Skeletal muscle satellite cell (primary cell): ENCODE measurements at regions not wholly inside any gene's neighbourhood (a gene's known extent, or its start where the extent isn't known, plus 50 kb on each side); places are given as distances from the start of the nearest gene placed in this dataset.
A peak's percentile ranks its signal among the peaks of the same experiment; 100 is the strongest.

Experiments used
- H3K27me3 ChIP-seq: 2 replicates; pipeline ENCODE4 v1.7.0; 2013; ENCODE audit warnings: low read length; ENCODE audit not compliant: control insufficient read depth, insufficient read depth
- H3K36me3 ChIP-seq: 2 replicates; pipeline ENCODE4 v1.7.0; 2013; ENCODE audit warnings: mild to moderate bottlenecking, control low read depth, low read length; ENCODE audit not compliant: insufficient read depth
- H3K4me1 ChIP-seq: 2 replicates; pipeline ENCODE4 v1.7.0; 2013; ENCODE audit warnings: low read length; ENCODE audit not compliant: control insufficient read depth, insufficient read depth
- H3K4me2 ChIP-seq: 2 replicates; pipeline ENCODE4 v1.7.0; 2013; ENCODE audit warnings: mild to moderate bottlenecking, low read length
- H3K4me3 ChIP-seq: 2 replicates; pipeline ENCODE4 v1.7.0; 2013; ENCODE audit warnings: low read length
- H3K9ac ChIP-seq: 2 replicates; pipeline ENCODE4 v1.7.0; 2013; ENCODE audit warnings: mild to moderate bottlenecking, low read depth, low read length, moderate library complexity
- H3K9me3 ChIP-seq: replicated peaks from 2 replicates; pipeline ENCODE4 v1.7.0; 2013; ENCODE audit warnings: mild to moderate bottlenecking, control low read depth, low read length

DNA sequence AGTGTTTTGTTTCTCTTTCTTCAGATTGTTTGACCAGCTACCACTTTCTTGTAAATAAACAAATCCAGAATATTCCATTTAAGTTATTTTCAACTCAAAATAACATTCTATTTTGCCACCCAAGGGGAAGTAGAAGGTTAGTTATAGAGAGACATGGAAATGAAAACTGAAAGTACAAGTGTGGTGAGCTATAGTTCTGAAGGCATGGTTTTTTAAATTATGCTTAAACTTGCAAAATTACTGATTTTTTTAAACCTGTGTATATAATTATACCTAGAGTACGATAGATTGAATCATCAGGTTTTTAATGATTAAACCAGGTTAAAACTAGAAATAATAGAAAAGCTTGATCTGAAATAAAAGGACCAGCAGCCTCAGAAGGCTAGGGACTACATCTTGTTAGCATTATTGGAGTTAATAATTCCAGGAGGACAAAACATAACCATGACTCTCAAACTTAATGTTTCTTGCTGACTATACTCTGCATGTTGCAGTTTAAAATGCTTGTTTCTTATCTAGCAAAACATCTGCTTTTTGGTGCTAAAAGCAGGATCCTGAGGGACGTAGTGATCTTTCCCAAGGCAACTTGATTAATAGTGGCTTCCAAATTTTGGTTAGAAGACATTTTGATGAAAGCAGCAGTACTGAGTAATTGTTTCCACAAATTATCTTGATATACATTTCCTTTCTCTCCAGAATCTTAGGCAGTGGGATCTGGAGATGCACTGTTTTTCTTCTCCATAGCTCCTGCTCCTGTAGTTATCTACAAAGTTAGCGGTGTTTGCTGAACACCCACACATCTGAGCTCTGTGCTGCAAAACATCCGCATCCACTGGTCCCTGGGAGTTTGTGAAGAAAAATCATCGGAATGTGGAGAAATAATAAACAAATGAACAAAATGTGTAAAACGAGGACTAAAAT is 327.2 kb upstream of the PKDCC start:
- H3K4me3 ChIP-seq, result peak overlapping the region; percentile 29
- H3K4me2 ChIP-seq, result peak overlapping the region; percentile 55
- H3K27me3 ChIP-seq, result no peaks in the 10 kb centered on the region
- H3K4me1 ChIP-seq, result peaks cover 23% of the 10 kb centered on the region
- no peaks in the 10 kb centered on the region for H3K36me3 ChIP-seq
- H3K9me3 ChIP-seq, result no peaks in the 10 kb centered on the region
- H3K9ac ChIP-seq, result no peak overlapping the region

DNA sequence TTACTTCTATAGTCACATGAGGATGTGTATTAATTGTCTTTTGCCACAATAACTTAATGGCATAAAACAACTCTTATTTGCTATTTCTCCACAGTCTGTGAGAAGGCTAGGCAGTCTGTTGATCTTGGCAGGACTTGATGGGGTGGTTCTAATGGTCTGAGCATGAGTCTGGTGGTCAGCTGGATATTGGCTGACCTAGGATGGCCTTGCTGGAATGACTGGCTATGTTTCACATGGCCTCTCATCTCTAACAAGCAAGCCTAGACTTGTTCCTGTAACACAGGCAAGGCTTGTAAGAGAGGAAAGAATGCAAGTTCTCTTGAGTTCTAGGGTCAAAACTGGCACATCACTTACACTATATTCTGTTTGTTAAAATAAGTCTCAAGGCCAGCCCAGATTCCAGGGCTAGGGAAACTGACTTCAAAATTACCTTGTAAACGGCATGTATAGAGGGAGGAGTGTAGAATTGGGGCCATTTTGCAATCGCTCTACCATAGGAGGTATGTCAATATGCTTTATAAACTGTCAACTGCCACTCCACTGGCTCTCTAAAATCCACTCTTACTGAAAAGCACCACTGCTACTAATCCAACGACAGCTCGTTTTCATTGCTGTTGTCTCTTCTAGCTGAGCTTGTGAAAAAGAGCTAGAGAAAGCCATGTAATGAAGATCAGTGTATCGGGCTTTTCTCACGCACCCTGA is 325.0 kb upstream of the PKDCC start:
- Histone ChIP-seq H3K4me1 (peaks cover 23% of the 10 kb centered on the region), H3K4me2 (peak overlapping the region; percentile 2), H3K9ac (peak overlapping the region; percentile 1), H3K36me3 (no peaks in the 10 kb centered on the region), H3K9me3 (no peaks in the 10 kb centered on the region), H3K4me3 (peak overlapping the region; percentile 2), H3K27me3 (no peaks in the 10 kb centered on the region)

DNA sequence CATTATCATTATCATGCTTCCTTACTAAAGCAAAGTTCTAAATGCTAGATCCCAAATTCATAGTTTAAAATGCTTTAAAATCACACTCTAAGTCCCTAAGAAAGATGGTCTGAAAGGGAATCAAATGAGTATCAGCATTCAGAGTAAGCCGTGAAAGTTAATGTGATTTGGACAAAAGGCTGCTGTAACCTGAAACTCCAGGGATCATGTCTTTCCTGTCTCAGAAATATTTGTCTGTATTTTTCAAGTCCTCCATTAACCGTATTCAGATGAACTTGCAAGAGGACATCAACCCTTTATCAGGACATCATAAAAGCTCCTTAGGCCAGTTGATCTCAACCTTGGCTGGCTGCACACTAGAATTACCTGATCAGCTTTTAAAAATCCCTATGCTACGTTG is 324.3 kb upstream of the PKDCC start:
- H3K4me2 ChIP-seq, result no peak overlapping the region
- no peak overlapping the region for H3K9ac ChIP-seq
- H3K36me3 ChIP-seq, result no peaks in the 10 kb centered on the region
- H3K4me3 ChIP-seq, result no peak overlapping the region
- H3K27me3 ChIP-seq, result no peaks in the 10 kb centered on the region
- H3K4me1 ChIP-seq, result peaks cover 23% of the 10 kb centered on the region
- no peaks in the 10 kb centered on the region for H3K9me3 ChIP-seq

DNA sequence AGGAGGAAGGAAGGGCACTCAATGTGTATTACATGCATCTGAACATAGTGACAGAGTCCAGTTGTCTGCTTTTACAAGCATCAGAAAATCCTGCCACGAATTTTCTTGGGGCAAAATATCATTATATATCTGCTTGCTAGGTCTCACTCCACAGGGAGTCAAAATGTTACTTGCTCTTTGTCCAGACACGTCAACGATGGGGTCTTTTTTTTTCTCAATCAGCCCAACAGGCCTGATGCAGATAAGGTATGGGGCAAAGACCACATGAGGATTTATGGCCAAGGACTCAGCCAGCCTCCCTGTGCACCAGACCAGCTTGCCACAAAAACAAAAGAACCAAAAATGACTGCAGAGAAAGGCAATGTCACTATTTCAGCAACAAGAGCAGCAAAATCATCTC is 323.4 kb upstream of the PKDCC start:
- H3K27me3 ChIP-seq, result no peaks in the 10 kb centered on the region

GRCh38 chr2:41725901-41726300 is 321.9 kb upstream of the PKDCC start:
- Histone ChIP-seq H3K4me2 (no peak overlapping the region), H3K4me3 (no peak overlapping the region), H3K4me1 (peaks cover 20% of the 10 kb centered on the region), H3K27me3 (no peaks in the 10 kb centered on the region), H3K9me3 (no peaks in the 10 kb centered on the region), H3K36me3 (no peaks in the 10 kb centered on the region), H3K9ac (no peak overlapping the region)

More for the DNA sequence above, 323.4 kb upstream of the PKDCC start:
- Histone ChIP-seq H3K4me1 (peaks cover 23% of the 10 kb centered on the region), H3K9me3 (no peaks in the 10 kb centered on the region), H3K9ac (no peak overlapping the region), H3K4me3 (no peak overlapping the region), H3K36me3 (no peaks in the 10 kb centered on the region), H3K4me2 (no peak overlapping the region)

DNA sequence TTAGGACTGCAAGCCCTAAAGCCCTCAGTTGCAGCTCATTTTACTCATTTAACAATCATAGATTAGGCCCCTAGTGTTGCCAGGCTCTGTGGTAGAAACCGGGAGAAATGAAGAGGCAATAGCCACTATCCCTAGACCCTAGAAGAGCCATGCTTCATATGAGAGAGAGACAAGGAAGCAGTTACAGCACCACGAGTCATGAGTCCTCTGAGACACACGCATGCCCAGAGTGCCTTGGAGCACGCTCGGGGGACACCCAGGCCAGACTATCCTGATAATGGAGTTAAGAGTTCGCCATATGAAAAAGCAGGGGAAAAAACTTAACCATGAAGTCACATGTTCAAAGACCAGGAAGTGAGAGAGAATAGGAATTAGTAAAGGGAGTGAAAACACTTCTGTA is 321.5 kb upstream of the PKDCC start:
- peaks cover 19% of the 10 kb centered on the region for H3K4me1 ChIP-seq
- no peaks in the 10 kb centered on the region for H3K9me3 ChIP-seq
- no peak overlapping the region for H3K9ac ChIP-seq
- no peaks in the 10 kb centered on the region for H3K27me3 ChIP-seq
- H3K4me2 ChIP-seq, result no peak overlapping the region
- no peaks in the 10 kb centered on the region for H3K36me3 ChIP-seq
- no peak overlapping the region for H3K4me3 ChIP-seq

GRCh38 chr2:41727152-41727551 is 320.7 kb upstream of the PKDCC start:
- Histone ChIP-seq H3K9me3 (no peaks in the 10 kb centered on the region), H3K9ac (no peak overlapping the region), H3K27me3 (no peaks in the 10 kb centered on the region), H3K4me1 (peaks cover 17% of the 10 kb centered on the region), H3K4me2 (no peak overlapping the region), H3K4me3 (no peak overlapping the region), H3K36me3 (no peaks in the 10 kb centered on the region)

- Histone ChIP-seq H3K4me1 (peaks cover 11% of the 10 kb centered on the region), H3K36me3 (no peaks in the 10 kb centered on the region), H3K4me2 (no peak overlapping the region), H3K27me3 (no peaks in the 10 kb centered on the region), H3K9ac (no peak overlapping the region), H3K9me3 (no peaks in the 10 kb centered on the region), H3K4me3 (no peak overlapping the region)
These were observed 320.1 kb upstream of the PKDCC start for GRCh38 chr2:41727711-41728110.

DNA sequence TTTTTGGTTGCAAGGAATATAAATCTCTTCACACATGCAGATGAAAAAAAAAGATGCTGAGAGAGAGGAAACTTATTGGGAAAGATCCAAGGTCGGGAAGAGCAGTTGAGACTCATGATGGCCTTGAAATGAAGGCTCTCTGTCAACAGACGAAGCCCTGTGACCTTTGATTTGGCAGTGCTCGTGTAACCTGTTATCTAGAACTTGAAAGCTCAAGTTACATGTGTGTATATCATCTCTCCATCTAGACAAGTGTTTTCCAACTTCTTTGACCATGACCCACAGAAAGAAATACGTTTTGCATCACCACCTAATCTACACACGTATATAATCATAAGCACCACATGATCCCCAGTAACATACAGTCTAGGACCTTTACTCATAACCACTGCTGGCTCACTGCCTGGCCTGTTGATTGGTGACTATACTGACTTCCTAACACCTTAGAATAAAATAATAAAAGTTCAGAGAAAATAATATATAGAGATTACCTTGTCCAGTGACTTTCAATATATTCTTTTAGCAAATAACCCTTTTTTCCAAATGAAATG is 319.0 kb upstream of the PKDCC start:
- Histone ChIP-seq H3K36me3 (no peaks in the 10 kb centered on the region), H3K4me2 (no peak overlapping the region), H3K4me1 (no peaks in the 10 kb centered on the region), H3K27me3 (no peaks in the 10 kb centered on the region), H3K9ac (no peak overlapping the region), H3K9me3 (no peaks in the 10 kb centered on the region), H3K4me3 (no peak overlapping the region)

- no peaks in the 10 kb centered on the region for H3K27me3 ChIP-seq
- no peak overlapping the region for H3K4me2 ChIP-seq
- no peak overlapping the region for H3K4me3 ChIP-seq
- H3K9ac ChIP-seq, result no peak overlapping the region
- no peaks in the 10 kb centered on the region for H3K36me3 ChIP-seq
- no peaks in the 10 kb centered on the region for H3K9me3 ChIP-seq
- H3K4me1 ChIP-seq, result no peaks in the 10 kb centered on the region
These were observed 317.9 kb upstream of the PKDCC start for GRCh38 chr2:41729800-41730364.

GRCh38 chr2:41735006-41735405 is 312.8 kb upstream of the PKDCC start:
- Histone ChIP-seq H3K36me3 (no peaks in the 10 kb centered on the region), H3K27me3 (no peaks in the 10 kb centered on the region), H3K9me3 (no peaks in the 10 kb centered on the region), H3K4me2 (no peak overlapping the region), H3K4me1 (peaks cover 24% of the 10 kb centered on the region), H3K9ac (no peak overlapping the region), H3K4me3 (no peak overlapping the region)
